ENCODE measurements at regions not wholly inside any gene's neighbourhood (a gene's known extent, or its start where the extent isn't known, plus 50 kb on each side); places are given as distances from the start of the nearest gene placed in this dataset.

DNA sequence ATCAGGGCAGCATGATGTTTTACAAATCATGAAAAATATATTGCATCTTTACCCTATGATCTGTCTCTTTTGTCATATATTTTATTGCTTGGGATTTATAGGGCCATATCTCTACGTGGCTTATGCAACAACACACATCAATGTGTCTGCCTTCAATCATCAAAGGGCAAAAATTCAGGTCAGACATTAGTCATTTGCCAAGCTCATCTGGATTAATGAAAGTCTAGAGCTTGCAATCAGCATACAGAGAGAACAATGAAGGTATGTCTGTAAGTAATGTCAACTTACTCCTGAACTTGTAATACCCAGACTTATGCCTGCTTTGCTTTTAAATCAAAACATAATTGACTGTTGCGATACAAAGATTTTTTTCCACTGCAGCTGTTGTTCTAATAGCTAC lies 282.7 kb downstream of the HAO1 start:
- Mint-ChIP-seq H3K4me3 (no peak overlapping the region), H3K27me3 (ENCODE audit: insufficient read depth, low read depth, poor library complexity) (peaks cover 2% of the 10 kb centered on the region), H3K36me3 (ENCODE audit: low read depth) (no peaks in the 10 kb centered on the region), H3K4me1 (peaks cover 43% of the 10 kb centered on the region), H3K27ac (no peak overlapping the region), H3K9me3 (no peaks in the 10 kb centered on the region)
- Histone ChIP-seq H3K36me3 (ENCODE audit: insufficient read depth) (no peaks in the 10 kb centered on the region), H3F3A (replicated peaks; ENCODE audit: low read depth) (no peaks in the 10 kb centered on the region), H3K27me3 (ENCODE audit: insufficient read depth) (no peaks in the 10 kb centered on the region), H3K79me2 (replicated peaks; ENCODE audit: insufficient read depth) (no peaks in the 10 kb centered on the region), H3K27ac (ENCODE audit: low read depth) (no peak overlapping the region), H4K20me1 (replicated peaks; ENCODE audit: insufficient read depth) (no peaks in the 10 kb centered on the region), H2AFZ (no peak overlapping the region), H3K9me2 (ENCODE audit: insufficient read depth) (no peaks in the 10 kb centered on the region), H3K4me3 (no peak overlapping the region), H3K4me1 (ENCODE audit: insufficient read depth) (peaks cover 35% of the 10 kb centered on the region), H3K4me2 (no peak overlapping the region)
- DNase-seq (ENCODE audit: low spot score) (no peak), ATAC-seq (no peak)
- TF ChIP-seq ZNF114 (CRISPR knock-in tag; IDR thresholded peaks at IDR 0.05) (no peak), CREB1 (CRISPR knock-in tag; IDR thresholded peaks at IDR 0.05; ENCODE audit: low read depth) (no peak), EZH2phosphoT487 (IDR thresholded peaks at IDR 0.05; ENCODE audit: unreplicated experiment) (no peak), JUNB (IDR thresholded peaks at IDR 0.05; ENCODE audit: unreplicated experiment) (no peak), STAT1 (IDR thresholded peaks at IDR 0.05; ENCODE audit: unreplicated experiment) (no peak), POLR2AphosphoS5 (IDR thresholded peaks at IDR 0.05; ENCODE audit: low read depth) (no peak), ZNF331 (CRISPR knock-in tag; IDR thresholded peaks at IDR 0.05; ENCODE audit: low read depth) (no peak)
- TF ChIP-seq, protein P1, sequence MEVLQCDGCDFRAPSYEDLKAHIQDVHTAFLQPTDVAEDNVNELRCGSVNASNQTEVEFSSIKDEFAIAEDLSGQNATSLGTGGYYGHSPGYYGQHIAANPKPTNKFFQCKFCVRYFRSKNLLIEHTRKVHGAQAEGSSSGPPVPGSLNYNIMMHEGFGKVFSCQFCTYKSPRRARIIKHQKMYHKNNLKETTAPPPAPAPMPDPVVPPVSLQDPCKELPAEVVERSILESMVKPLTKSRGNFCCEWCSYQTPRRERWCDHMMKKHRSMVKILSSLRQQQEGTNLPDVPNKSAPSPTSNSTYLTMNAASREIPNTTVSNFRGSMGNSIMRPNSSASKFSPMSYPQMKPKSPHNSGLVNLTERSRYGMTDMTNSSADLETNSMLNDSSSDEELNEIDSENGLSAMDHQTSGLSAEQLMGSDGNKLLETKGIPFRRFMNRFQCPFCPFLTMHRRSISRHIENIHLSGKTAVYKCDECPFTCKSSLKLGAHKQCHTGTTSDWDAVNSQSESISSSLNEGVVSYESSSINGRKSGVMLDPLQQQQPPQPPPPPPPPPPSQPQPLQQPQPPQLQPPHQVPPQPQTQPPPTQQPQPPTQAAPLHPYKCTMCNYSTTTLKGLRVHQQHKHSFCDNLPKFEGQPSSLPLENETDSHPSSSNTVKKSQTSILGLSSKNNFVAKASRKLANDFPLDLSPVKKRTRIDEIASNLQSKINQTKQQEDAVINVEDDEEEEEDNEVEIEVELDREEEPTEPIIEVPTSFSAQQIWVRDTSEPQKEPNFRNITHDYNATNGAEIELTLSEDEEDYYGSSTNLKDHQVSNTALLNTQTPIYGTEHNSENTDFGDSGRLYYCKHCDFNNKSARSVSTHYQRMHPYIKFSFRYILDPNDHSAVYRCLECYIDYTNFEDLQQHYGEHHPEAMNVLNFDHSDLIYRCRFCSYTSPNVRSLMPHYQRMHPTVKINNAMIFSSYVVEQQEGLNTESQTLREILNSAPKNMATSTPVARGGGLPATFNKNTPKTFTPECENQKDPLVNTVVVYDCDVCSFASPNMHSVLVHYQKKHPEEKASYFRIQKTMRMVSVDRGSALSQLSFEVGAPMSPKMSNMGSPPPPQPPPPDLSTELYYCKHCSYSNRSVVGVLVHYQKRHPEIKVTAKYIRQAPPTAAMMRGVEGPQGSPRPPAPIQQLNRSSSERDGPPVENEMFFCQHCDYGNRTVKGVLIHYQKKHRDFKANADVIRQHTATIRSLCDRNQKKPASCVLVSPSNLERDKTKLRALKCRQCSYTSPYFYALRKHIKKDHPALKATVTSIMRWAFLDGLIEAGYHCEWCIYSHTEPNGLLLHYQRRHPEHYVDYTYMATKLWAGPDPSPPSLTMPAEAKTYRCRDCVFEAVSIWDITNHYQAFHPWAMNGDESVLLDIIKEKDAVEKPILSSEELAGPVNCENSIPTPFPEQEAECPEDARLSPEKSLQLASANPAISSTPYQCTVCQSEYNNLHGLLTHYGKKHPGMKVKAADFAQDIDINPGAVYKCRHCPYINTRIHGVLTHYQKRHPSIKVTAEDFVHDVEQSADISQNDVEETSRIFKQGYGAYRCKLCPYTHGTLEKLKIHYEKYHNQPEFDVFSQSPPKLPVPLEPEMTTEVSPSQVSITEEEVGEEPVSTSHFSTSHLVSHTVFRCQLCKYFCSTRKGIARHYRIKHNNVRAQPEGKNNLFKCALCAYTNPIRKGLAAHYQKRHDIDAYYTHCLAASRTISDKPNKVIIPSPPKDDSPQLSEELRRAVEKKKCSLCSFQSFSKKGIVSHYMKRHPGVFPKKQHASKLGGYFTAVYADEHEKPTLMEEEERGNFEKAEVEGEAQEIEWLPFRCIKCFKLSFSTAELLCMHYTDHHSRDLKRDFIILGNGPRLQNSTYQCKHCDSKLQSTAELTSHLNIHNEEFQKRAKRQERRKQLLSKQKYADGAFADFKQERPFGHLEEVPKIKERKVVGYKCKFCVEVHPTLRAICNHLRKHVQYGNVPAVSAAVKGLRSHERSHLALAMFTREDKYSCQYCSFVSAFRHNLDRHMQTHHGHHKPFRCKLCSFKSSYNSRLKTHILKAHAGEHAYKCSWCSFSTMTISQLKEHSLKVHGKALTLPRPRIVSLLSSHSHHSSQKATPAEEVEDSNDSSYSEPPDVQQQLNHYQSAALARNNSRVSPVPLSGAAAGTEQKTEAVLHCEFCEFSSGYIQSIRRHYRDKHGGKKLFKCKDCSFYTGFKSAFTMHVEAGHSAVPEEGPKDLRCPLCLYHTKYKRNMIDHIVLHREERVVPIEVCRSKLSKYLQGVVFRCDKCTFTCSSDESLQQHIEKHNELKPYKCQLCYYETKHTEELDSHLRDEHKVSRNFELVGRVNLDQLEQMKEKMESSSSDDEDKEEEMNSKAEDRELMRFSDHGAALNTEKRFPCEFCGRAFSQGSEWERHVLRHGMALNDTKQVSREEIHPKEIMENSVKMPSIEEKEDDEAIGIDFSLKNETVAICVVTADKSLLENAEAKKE (CRISPR knock-in tag; IDR thresholded peaks at IDR 0.05), result no peak
- TF ChIP-seq, protein P2, sequence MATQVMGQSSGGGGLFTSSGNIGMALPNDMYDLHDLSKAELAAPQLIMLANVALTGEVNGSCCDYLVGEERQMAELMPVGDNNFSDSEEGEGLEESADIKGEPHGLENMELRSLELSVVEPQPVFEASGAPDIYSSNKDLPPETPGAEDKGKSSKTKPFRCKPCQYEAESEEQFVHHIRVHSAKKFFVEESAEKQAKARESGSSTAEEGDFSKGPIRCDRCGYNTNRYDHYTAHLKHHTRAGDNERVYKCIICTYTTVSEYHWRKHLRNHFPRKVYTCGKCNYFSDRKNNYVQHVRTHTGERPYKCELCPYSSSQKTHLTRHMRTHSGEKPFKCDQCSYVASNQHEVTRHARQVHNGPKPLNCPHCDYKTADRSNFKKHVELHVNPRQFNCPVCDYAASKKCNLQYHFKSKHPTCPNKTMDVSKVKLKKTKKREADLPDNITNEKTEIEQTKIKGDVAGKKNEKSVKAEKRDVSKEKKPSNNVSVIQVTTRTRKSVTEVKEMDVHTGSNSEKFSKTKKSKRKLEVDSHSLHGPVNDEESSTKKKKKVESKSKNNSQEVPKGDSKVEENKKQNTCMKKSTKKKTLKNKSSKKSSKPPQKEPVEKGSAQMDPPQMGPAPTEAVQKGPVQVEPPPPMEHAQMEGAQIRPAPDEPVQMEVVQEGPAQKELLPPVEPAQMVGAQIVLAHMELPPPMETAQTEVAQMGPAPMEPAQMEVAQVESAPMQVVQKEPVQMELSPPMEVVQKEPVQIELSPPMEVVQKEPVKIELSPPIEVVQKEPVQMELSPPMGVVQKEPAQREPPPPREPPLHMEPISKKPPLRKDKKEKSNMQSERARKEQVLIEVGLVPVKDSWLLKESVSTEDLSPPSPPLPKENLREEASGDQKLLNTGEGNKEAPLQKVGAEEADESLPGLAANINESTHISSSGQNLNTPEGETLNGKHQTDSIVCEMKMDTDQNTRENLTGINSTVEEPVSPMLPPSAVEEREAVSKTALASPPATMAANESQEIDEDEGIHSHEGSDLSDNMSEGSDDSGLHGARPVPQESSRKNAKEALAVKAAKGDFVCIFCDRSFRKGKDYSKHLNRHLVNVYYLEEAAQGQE (IDR thresholded peaks at IDR 0.05; ENCODE audit: unreplicated experiment), result no peak
- TF ChIP-seq, protein P3, sequence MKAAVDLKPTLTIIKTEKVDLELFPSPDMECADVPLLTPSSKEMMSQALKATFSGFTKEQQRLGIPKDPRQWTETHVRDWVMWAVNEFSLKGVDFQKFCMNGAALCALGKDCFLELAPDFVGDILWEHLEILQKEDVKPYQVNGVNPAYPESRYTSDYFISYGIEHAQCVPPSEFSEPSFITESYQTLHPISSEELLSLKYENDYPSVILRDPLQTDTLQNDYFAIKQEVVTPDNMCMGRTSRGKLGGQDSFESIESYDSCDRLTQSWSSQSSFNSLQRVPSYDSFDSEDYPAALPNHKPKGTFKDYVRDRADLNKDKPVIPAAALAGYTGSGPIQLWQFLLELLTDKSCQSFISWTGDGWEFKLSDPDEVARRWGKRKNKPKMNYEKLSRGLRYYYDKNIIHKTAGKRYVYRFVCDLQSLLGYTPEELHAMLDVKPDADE (IDR thresholded peaks at IDR 0.05), result no peak
- TF ChIP-seq, protein P4, sequence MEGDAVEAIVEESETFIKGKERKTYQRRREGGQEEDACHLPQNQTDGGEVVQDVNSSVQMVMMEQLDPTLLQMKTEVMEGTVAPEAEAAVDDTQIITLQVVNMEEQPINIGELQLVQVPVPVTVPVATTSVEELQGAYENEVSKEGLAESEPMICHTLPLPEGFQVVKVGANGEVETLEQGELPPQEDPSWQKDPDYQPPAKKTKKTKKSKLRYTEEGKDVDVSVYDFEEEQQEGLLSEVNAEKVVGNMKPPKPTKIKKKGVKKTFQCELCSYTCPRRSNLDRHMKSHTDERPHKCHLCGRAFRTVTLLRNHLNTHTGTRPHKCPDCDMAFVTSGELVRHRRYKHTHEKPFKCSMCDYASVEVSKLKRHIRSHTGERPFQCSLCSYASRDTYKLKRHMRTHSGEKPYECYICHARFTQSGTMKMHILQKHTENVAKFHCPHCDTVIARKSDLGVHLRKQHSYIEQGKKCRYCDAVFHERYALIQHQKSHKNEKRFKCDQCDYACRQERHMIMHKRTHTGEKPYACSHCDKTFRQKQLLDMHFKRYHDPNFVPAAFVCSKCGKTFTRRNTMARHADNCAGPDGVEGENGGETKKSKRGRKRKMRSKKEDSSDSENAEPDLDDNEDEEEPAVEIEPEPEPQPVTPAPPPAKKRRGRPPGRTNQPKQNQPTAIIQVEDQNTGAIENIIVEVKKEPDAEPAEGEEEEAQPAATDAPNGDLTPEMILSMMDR (conservative IDR thresholded peaks at IDR 0.05; ENCODE audit: low read depth in 2 of 2), result no peak

All from GM23338 (cell line).